Thyroid gland (tissue), 4 donors: ENCODE measurements at regions not wholly inside any gene's neighbourhood (a gene's known extent, or its start where the extent isn't known, plus 50 kb on each side); places are given as distances from the start of the nearest gene placed in this dataset.

Source experiments
- CTCF ChIP-seq, 6 experiments: fragments of 200-600 bp in 3 of 6; fragments of 450-650 bp in 3 of 6; sonication (generic) in 3 of 6; IDR thresholded peaks; one replicate each; pipeline ENCODE4 v1.5.1; 2016 to 2019; ENCODE audit warnings: antibody characterized with exemption in 6 of 6, mild to moderate bottlenecking in 2 of 6, inconsistent platforms in 1 of 6, moderate library complexity in 1 of 6
- POLR2A ChIP-seq, 2 donors: fragments of 450-650 bp; IDR thresholded peaks; one replicate each; pipeline ENCODE4 v1.6.1; 2017; ENCODE audit warnings: antibody characterized with exemption in 2 of 2, mild to moderate bottlenecking in 2 of 2, moderate library complexity in 1 of 2

- TF ChIP-seq CTCF (IDR thresholded peaks at IDR 0.05) (no peak), POLR2A (IDR thresholded peaks at IDR 0.05) (no peak)
Observed at GRCh38 chr16:35689764-35690163, 2230.4 kb downstream of the TP53TG3F start.
